ENCODE measurements at regions not wholly inside any gene's neighbourhood (a gene's known extent, or its start where the extent isn't known, plus 50 kb on each side); places are given as distances from the start of the nearest gene placed in this dataset.

DNA sequence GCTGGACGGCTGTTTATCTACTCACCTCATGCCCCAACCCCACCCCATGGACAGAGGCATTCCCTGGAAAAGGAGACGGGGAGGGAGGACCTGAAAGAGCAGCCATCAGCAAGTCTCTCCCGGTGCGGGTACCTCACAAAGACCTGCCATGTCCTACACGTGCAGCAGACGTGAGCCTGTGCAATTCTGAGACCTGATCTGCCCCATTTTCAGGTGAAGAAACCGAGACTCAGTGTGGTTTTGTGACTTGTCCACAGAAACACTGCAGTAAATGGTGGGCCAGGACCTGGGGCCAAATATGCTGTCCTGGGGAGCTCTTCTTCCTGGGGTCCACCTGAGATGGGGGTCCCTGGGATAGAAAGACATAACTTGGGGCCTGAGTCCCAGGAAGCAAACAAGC, 137.0 kb upstream of the LINGO1 start (continued):
- TF ChIP-seq, protein P1, sequence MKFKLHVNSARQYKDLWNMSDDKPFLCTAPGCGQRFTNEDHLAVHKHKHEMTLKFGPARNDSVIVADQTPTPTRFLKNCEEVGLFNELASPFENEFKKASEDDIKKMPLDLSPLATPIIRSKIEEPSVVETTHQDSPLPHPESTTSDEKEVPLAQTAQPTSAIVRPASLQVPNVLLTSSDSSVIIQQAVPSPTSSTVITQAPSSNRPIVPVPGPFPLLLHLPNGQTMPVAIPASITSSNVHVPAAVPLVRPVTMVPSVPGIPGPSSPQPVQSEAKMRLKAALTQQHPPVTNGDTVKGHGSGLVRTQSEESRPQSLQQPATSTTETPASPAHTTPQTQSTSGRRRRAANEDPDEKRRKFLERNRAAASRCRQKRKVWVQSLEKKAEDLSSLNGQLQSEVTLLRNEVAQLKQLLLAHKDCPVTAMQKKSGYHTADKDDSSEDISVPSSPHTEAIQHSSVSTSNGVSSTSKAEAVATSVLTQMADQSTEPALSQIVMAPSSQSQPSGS (IDR thresholded peaks at IDR 0.05; ENCODE audit: low read length), result no peak
- TF ChIP-seq NANOG (IDR thresholded peaks at IDR 0.05; ENCODE audit: insufficient read depth, low read depth, low read length, poor library complexity, severe bottlenecking), result no peak
- no peak for TF ChIP-seq JUND (IDR thresholded peaks at IDR 0.05; ENCODE audit: low read length)
- no peak for TF ChIP-seq HDAC6 (IDR thresholded peaks at IDR 0.05; ENCODE audit: low read depth, low read length)

Data from H1 (cell line).